Activated naive CD8-positive, alpha-beta T cell (primary cell): ENCODE measurements at regions not wholly inside any gene's neighbourhood (a gene's known extent, or its start where the extent isn't known, plus 50 kb on each side); places are given as distances from the start of the nearest gene placed in this dataset.
"Not testable (repeated sequence)": the region's sequence is repeated elsewhere in the genome, so short reads cannot be mapped to it uniquely, and the experiment has no call there.

Experiments used
- H3K27ac Mint-ChIP-seq: one replicate; pipeline ENCODE4 v1.8.0; 2021; ENCODE audit warnings: mixed read lengths
- H3K27me3 Mint-ChIP-seq: one replicate; pipeline ENCODE4 v1.8.0; 2021; ENCODE audit warnings: mixed read lengths
- H3K36me3 Mint-ChIP-seq: one replicate; pipeline ENCODE4 v1.8.0; 2021; ENCODE audit warnings: mixed read lengths
- H3K4me1 Mint-ChIP-seq: one replicate; pipeline ENCODE4 v1.8.0; 2021; ENCODE audit warnings: low read depth, mixed read lengths
- H3K4me3 Mint-ChIP-seq: one replicate; pipeline ENCODE4 v1.8.0; 2021; ENCODE audit warnings: mild to moderate bottlenecking, mixed read lengths
- H3K9me3 Mint-ChIP-seq: one replicate; pipeline ENCODE4 v1.8.0; 2021; ENCODE audit warnings: low read depth, mixed read lengths

DNA sequence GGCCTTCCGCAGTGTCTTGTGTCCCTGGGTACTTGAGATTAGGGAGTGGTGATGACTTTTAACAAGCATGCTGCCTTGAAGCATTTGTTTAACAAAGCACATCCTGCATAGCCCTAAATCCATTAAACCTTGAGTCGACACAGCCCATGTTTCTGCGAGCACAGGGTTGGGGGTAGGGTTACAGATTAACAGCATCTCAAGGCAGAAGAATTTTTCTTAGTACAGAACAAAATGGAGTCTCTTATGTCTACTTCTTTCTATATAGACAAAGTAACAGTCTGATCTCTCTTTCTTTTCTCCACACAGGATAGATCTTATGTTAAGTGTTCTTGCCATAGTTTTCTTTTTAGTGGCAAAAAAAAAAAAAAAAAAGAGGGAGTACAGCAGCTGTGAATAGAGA lies 70.2 kb upstream of the SNX9 start:
- not testable (repeated sequence) for H3K9me3 Mint-ChIP-seq, H3K36me3 Mint-ChIP-seq, H3K27me3 Mint-ChIP-seq, H3K4me3 Mint-ChIP-seq
- Mint-ChIP-seq H3K27ac (peak overlapping the region; percentile 97), H3K4me1 (peaks cover 93% of the 10 kb centered on the region)

DNA sequence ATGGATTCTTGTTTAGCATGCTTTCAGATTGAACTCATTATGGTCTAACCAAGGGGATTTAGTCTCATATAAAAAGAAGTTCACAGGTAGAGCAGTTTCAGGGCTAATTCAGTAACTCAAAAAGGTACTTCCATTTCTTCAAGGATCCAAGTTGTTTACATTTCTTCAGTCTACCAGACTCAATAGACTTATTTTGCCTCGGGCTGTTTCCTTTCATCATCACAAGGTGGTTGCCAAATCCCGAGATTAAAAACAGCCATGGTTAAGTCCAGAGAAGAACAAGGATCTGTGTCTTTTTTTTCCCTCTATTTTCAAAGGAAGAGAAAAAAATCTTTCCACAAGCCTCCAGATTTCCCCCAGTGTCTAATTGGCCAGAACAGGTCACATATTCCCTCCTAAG lies 69.8 kb upstream of the SNX9 start:
- H3K27ac Mint-ChIP-seq, result peak overlapping the region; percentile 97
- no peak overlapping the region for H3K4me3 Mint-ChIP-seq
- no peaks in the 10 kb centered on the region for H3K27me3 Mint-ChIP-seq
- peaks cover 5% of the 10 kb centered on the region for H3K9me3 Mint-ChIP-seq
- peaks cover 96% of the 10 kb centered on the region for H3K4me1 Mint-ChIP-seq
- H3K36me3 Mint-ChIP-seq, result peaks cover 9% of the 10 kb centered on the region

- H3K27me3 Mint-ChIP-seq, H3K36me3 Mint-ChIP-seq, H3K9me3 Mint-ChIP-seq: not testable (repeated sequence)
- H3K27ac Mint-ChIP-seq, result peak overlapping the region; percentile 97
- H3K4me3 Mint-ChIP-seq, result peak overlapping the region; percentile 68
- H3K4me1 Mint-ChIP-seq, result peaks cover 96% of the 10 kb centered on the region
These were observed 69.2 kb upstream of the SNX9 start for GRCh38 chr6:157753801-157754200.

DNA sequence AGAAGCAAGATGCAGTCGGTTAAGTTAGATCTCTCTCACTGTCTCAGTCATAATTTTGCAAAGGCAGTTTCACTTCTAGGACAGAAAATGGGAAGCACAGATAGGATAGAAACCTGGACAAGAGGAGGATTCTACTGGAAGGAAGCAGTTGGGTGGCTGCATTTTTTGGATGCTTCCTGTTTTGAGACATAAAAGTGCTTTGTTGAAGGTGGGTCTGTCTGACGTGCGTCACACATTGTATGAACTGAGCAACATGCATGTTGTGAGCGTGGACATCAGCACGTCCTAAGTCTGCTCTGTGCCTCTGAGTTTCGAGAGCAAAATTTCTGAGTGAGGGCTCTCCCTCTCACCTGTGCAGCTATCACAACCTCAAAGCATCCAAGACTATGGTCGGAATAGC lies 68.7 kb upstream of the SNX9 start:
- H3K36me3 Mint-ChIP-seq, result peaks cover 9% of the 10 kb centered on the region
- peak overlapping the region; percentile 68 for H3K4me3 Mint-ChIP-seq
- peaks cover 94% of the 10 kb centered on the region for H3K4me1 Mint-ChIP-seq
- no peaks in the 10 kb centered on the region for H3K27me3 Mint-ChIP-seq
- H3K27ac Mint-ChIP-seq, result peak overlapping the region; percentile 97
- H3K9me3 Mint-ChIP-seq, result peaks cover 5% of the 10 kb centered on the region

DNA sequence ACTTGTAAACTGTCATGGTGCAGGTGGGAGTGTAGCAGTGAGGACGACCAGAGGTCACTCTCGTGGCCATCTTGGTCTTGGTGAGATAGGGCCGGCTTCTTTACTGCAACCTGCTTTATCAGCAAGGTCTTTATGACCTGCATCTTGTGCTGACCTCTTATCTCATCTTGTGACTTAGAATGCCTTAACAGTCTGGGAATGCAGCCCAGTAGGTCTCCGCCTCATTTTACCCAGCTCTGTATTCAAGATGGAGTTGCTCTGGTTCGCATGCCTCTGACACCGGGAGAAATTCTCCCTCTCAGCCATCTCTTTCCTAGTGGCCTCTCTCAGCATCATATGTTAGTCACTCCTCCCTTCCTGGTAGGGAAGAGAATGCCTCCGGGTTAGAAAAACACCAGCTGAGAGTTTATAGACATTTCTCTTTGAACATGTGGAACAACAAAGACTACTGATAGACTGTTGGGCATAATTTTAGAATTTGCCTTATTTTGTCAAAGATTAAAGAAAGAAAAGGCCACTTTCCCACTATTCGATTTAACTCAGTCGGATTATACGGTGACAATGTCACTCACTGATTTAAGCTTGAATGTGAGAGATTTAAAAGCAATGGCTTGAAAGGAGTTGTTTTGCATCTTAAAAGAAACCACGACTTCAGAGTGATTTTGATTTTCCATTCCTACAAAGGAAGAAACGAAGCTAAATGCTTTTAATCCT lies 67.9 kb upstream of the SNX9 start:
- Mint-ChIP-seq H3K27me3 (no peaks in the 10 kb centered on the region), H3K27ac (peak overlapping the region; percentile 97), H3K9me3 (peaks cover 5% of the 10 kb centered on the region)

DNA sequence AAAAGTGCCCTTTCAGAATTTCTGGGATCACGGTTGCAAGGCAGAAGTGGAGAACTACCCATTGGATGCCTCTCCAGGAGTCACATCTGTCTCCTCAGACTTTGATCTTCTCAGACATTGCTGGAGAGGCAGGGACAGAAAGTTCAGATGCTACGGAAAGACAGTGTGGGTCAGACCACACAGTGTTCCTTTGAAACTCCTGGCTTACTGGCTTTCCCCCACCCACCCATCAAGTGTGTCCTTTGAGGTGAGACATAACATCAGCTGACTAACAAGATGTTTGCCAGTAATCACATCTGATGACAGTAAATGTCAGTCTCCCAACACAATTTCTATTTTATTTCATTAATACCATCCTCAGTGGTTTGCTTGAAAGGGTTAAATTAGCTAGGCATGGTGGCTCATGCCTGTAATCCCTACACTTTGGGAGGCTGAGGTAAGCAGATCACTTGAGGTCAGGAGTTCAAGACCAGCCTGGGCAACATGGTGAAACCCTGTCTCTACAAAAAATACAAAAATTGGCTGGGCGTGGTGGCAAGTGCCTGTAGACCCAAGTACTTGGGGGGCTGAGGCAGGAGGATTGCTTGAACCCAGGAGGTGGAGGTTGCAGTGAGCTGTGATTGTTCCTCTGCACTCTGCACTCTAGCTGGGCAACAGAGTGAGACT lies 67.2 kb upstream of the SNX9 start:
- H3K36me3 Mint-ChIP-seq, result peaks cover 6% of the 10 kb centered on the region
- peaks cover 5% of the 10 kb centered on the region for H3K9me3 Mint-ChIP-seq
- peaks cover 91% of the 10 kb centered on the region for H3K4me1 Mint-ChIP-seq
- peak overlapping the region; percentile 97 for H3K27ac Mint-ChIP-seq
- H3K4me3 Mint-ChIP-seq, result peak overlapping the region; percentile 68
- H3K27me3 Mint-ChIP-seq, result no peaks in the 10 kb centered on the region

More for the DNA sequence above, 67.9 kb upstream of the SNX9 start:
- H3K36me3 Mint-ChIP-seq, result peaks cover 7% of the 10 kb centered on the region
- H3K4me1 Mint-ChIP-seq, result peaks cover 91% of the 10 kb centered on the region
- peak overlapping the region; percentile 68 for H3K4me3 Mint-ChIP-seq

- Mint-ChIP-seq H3K27me3 (no peaks in the 10 kb centered on the region), H3K36me3 (peaks cover 3% of the 10 kb centered on the region), H3K4me1 (peaks cover 92% of the 10 kb centered on the region), H3K4me3 (peak overlapping the region; percentile 68), H3K27ac (peak overlapping the region; percentile 97), H3K9me3 (no peaks in the 10 kb centered on the region)
These were observed 66.2 kb upstream of the SNX9 start for GRCh38 chr6:157756708-157757429.

GRCh38 chr6:157757430-157758403 lies 65.3 kb upstream of the SNX9 start:
- no peaks in the 10 kb centered on the region for H3K27me3 Mint-ChIP-seq
- peak overlapping the region; percentile 97 for H3K27ac Mint-ChIP-seq
- H3K4me1 Mint-ChIP-seq, result peaks cover 92% of the 10 kb centered on the region
- peaks cover 3% of the 10 kb centered on the region for H3K36me3 Mint-ChIP-seq
- peak overlapping the region; percentile 23 for H3K4me3 Mint-ChIP-seq
- no peaks in the 10 kb centered on the region for H3K9me3 Mint-ChIP-seq

GRCh38 chr6:157758516-157759023 lies 64.5 kb upstream of the SNX9 start:
- Mint-ChIP-seq H3K27me3 (no peaks in the 10 kb centered on the region), H3K36me3 (no peaks in the 10 kb centered on the region), H3K9me3 (no peaks in the 10 kb centered on the region), H3K27ac (peak overlapping the region; percentile 97), H3K4me3 (peak overlapping the region; percentile 48), H3K4me1 (peaks cover 93% of the 10 kb centered on the region)

GRCh38 chr6:157759028-157759427 lies 64.0 kb upstream of the SNX9 start:
- no peaks in the 10 kb centered on the region for H3K27me3 Mint-ChIP-seq
- H3K4me1 Mint-ChIP-seq, result peaks cover 93% of the 10 kb centered on the region
- H3K4me3 Mint-ChIP-seq, result peak overlapping the region; percentile 48
- H3K36me3 Mint-ChIP-seq, result no peaks in the 10 kb centered on the region
- peak overlapping the region; percentile 97 for H3K27ac Mint-ChIP-seq
- no peaks in the 10 kb centered on the region for H3K9me3 Mint-ChIP-seq

DNA sequence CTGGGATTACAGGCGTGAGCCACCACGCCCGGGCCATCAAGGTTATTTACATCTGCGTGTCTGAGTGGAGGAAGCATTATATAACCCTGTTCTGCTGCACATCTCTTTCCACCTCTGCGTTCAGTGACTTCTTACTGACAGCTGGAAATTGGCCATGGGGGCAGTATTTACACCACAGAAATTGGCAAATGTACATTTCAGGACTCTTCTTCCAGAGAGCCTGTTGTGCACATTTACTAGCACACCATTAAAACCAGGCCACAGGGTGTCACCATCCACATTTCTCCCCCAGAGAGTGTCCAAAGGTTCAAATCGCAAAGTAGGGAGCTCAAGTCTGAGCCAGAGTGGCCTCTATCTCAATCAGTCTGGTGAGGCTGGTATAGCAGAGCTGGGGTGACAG lies 62.9 kb upstream of the SNX9 start:
- peaks cover 93% of the 10 kb centered on the region for H3K4me1 Mint-ChIP-seq
- H3K27ac Mint-ChIP-seq, result peak overlapping the region; percentile 99
- H3K27me3 Mint-ChIP-seq, result no peaks in the 10 kb centered on the region
- H3K9me3 Mint-ChIP-seq, result no peaks in the 10 kb centered on the region
- peak overlapping the region; percentile 80 for H3K4me3 Mint-ChIP-seq
- no peaks in the 10 kb centered on the region for H3K36me3 Mint-ChIP-seq

GRCh38 chr6:157760589-157761330 lies 62.3 kb upstream of the SNX9 start:
- Mint-ChIP-seq H3K9me3 (no peaks in the 10 kb centered on the region), H3K27ac (peak overlapping the region; percentile 99), H3K4me1 (peaks cover 90% of the 10 kb centered on the region), H3K36me3 (no peaks in the 10 kb centered on the region), H3K4me3 (peak overlapping the region; percentile 80), H3K27me3 (no peaks in the 10 kb centered on the region)

- peak overlapping the region; percentile 80 for H3K4me3 Mint-ChIP-seq
These were observed 61.6 kb upstream of the SNX9 start for GRCh38 chr6:157761331-157761921.

More at GRCh38 chr6:157761331-157761921, 61.6 kb upstream of the SNX9 start:
- Mint-ChIP-seq H3K27ac (peak overlapping the region; percentile 99), H3K4me1 (peaks cover 89% of the 10 kb centered on the region), H3K36me3 (no peaks in the 10 kb centered on the region), H3K27me3 (no peaks in the 10 kb centered on the region), H3K9me3 (no peaks in the 10 kb centered on the region)
